ENCODE measurements at regions not wholly inside any gene's neighbourhood (a gene's known extent, or its start where the extent isn't known, plus 50 kb on each side); places are given as distances from the start of the nearest gene placed in this dataset.

- Histone ChIP-seq H3K4me1 (no peaks in the 10 kb centered on the region), H3K27me3 (no peaks in the 10 kb centered on the region), H3K36me3 (no peaks in the 10 kb centered on the region), H3K9ac (no peak overlapping the region), H3K79me2 (ENCODE audit: low read depth) (no peaks in the 10 kb centered on the region), H2AFZ (replicated peaks) (no peak overlapping the region), H3K4me2 (no peak overlapping the region), H3K4me3 (no peak overlapping the region), H3F3A (ENCODE audit: low read depth) (no peaks in the 10 kb centered on the region), H4K20me1 (ENCODE audit: low read depth) (no peaks in the 10 kb centered on the region), H3K9me3 (ENCODE audit: low read depth) (no peaks in the 10 kb centered on the region), H3K27ac (no peak overlapping the region)
- Mint-ChIP-seq H3K4me3 (no peak overlapping the region), H3K27ac (no peak overlapping the region), H3K4me1 (no peaks in the 10 kb centered on the region), H3K27me3 (ENCODE audit: insufficient read depth, low read depth) (peaks cover 6% of the 10 kb centered on the region), H3K9me3 (peaks cover 3% of the 10 kb centered on the region), H3K36me3 (no peaks in the 10 kb centered on the region)
- DNase-seq (ENCODE audit: low spot score): no peak
- TF ChIP-seq EZH2 (IDR thresholded peaks at IDR 0.05) (no peak), EZH2phosphoT487 (IDR thresholded peaks at IDR 0.05) (no peak), CTCF (IDR thresholded peaks at IDR 0.05) (no peak)
Observed at GRCh38 chr11:11000579-11001283, 142.9 kb upstream of the ZBED5 start.

DNA sequence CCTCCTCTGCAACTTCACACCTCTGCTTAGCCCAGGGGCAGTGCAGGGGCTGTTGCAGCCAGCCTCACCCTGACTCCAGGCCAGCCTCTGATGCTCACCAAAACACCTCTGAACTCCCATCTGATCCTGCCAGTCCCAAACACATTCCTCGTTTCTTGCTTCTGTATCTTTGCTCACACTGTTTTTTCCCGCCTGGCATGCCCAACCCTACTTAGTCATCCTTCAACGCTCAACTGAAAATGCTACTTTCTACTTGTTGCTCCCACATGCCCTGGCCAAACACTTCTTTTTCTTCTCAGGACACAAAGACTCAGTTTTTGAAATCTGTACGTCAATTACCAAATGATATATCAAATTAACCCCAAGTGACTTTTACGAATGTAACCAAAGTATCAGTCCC lies 140.8 kb upstream of the ZBED5 start:
- no peak overlapping the region for H3K4me2 ChIP-seq
- no peaks in the 10 kb centered on the region for H3K27me3 ChIP-seq
- Mint-ChIP-seq H3K4me3 (no peak overlapping the region), H3K4me1 (no peaks in the 10 kb centered on the region), H3K27ac (no peak overlapping the region), H3K36me3 (no peaks in the 10 kb centered on the region), H3K9me3 (peaks cover 8% of the 10 kb centered on the region), H3K27me3 (ENCODE audit: insufficient read depth, low read depth) (peaks cover 6% of the 10 kb centered on the region)
- no peak for TF ChIP-seq EZH2 (IDR thresholded peaks at IDR 0.05)
- TF ChIP-seq EZH2phosphoT487 (IDR thresholded peaks at IDR 0.05): no peak
- no peak for TF ChIP-seq CTCF (IDR thresholded peaks at IDR 0.05)
- no peak for DNase-seq (ENCODE audit: low spot score)
- no peaks in the 10 kb centered on the region for H3K9me3 ChIP-seq (ENCODE audit: low read depth)
- no peak overlapping the region for H3K27ac ChIP-seq
- no peak overlapping the region for H3K9ac ChIP-seq
- no peaks in the 10 kb centered on the region for H3K4me1 ChIP-seq
- no peaks in the 10 kb centered on the region for H3K36me3 ChIP-seq
- H4K20me1 ChIP-seq (ENCODE audit: low read depth): no peaks in the 10 kb centered on the region
- H3K4me3 ChIP-seq: no peak overlapping the region
- H2AFZ ChIP-seq (replicated peaks): no peak overlapping the region
- H3F3A ChIP-seq (ENCODE audit: low read depth): no peaks in the 10 kb centered on the region
- H3K79me2 ChIP-seq (ENCODE audit: low read depth): no peaks in the 10 kb centered on the region

GRCh38 chr11:10996678-10997077 lies 138.8 kb upstream of the ZBED5 start:
- H3K27ac Mint-ChIP-seq: no peak overlapping the region
- Histone ChIP-seq H4K20me1 (ENCODE audit: low read depth) (no peaks in the 10 kb centered on the region), H3F3A (ENCODE audit: low read depth) (no peaks in the 10 kb centered on the region), H3K4me3 (no peak overlapping the region), H3K79me2 (ENCODE audit: low read depth) (no peaks in the 10 kb centered on the region), H3K27ac (no peak overlapping the region), H3K4me1 (no peaks in the 10 kb centered on the region), H3K9me3 (ENCODE audit: low read depth) (no peaks in the 10 kb centered on the region), H2AFZ (replicated peaks) (no peak overlapping the region), H3K36me3 (no peaks in the 10 kb centered on the region), H3K9ac (no peak overlapping the region), H3K4me2 (no peak overlapping the region), H3K27me3 (no peaks in the 10 kb centered on the region)
- H3K4me3 Mint-ChIP-seq: no peak overlapping the region
- H3K36me3 Mint-ChIP-seq: no peaks in the 10 kb centered on the region
- peaks cover 8% of the 10 kb centered on the region for H3K9me3 Mint-ChIP-seq
- peaks cover 6% of the 10 kb centered on the region for H3K27me3 Mint-ChIP-seq (ENCODE audit: insufficient read depth, low read depth)
- TF ChIP-seq EZH2phosphoT487 (IDR thresholded peaks at IDR 0.05) (no peak), CTCF (IDR thresholded peaks at IDR 0.05) (no peak), EZH2 (IDR thresholded peaks at IDR 0.05) (no peak)
- H3K4me1 Mint-ChIP-seq: no peaks in the 10 kb centered on the region
- DNase-seq (ENCODE audit: low spot score): no peak
